Peyer's patch (tissue), 4 donors: ENCODE measurements at regions not wholly inside any gene's neighbourhood (a gene's known extent, or its start where the extent isn't known, plus 50 kb on each side); places are given as distances from the start of the nearest gene placed in this dataset.
"Not testable (repeated sequence)": the region's sequence is repeated elsewhere in the genome, so short reads cannot be mapped to it uniquely, and the experiment has no call there.

Experiments
- POLR2A ChIP-seq, 2 donors: fragments of 450-650 bp; IDR thresholded peaks; one replicate each; pipeline ENCODE4 v1.5.1; 2017; ENCODE audit warnings: antibody characterized with exemption in 2 of 2, mild to moderate bottlenecking in 2 of 2, moderate library complexity in 2 of 2
- TF ChIP-seq, protein P1 (sequence below), 6 experiments: fragments of 450-650 bp in 4 of 6; fragments of 200-600 bp in 2 of 6; sonication (generic) in 1 of 6; IDR thresholded peaks; one replicate each; pipeline ENCODE4 v1.5.1; 2017 to 2019; ENCODE audit warnings: antibody characterized with exemption in 6 of 6, mild to moderate bottlenecking in 3 of 6, moderate library complexity in 1 of 6

DNA sequence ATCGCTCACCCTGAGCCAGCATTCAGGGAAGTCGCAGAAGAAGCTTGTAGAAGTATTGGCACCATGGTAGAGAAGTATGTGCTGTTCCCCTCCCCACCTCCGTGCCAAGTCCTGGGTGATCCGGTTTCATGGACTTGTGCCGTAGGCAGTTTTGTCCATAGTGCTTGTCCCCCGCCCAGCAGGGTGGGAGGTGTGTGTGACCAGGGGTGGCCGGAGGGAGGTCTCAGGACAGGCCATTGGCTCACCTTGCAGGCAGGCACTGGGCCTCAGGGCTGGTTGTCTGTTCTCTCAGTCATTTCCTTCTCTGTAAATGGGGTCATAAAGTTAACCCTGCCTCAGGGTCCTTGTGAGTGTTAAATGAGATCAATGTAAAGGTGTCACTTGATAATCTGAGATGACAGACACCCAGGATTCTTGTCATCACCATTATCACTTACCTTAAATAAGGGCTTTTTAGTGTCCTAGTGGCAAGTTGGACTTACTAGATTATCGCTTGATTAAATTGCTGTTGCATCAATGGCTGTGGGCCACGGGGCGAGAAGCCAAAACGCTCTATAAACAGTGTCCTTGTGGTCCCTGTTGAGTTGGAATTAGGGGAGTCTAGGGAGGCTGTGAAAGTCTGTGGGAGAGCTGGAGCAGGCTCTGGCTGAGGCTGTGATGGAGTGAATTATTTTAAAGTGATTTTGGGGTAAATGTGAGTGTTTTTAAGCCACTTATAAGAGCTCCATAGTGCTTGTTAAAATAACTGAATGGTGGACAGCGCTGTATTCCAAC, 130.0 kb downstream of the MRPL57 start:
- not testable (repeated sequence) for TF ChIP-seq POLR2A (IDR thresholded peaks at IDR 0.05)
- TF ChIP-seq, protein P1, sequence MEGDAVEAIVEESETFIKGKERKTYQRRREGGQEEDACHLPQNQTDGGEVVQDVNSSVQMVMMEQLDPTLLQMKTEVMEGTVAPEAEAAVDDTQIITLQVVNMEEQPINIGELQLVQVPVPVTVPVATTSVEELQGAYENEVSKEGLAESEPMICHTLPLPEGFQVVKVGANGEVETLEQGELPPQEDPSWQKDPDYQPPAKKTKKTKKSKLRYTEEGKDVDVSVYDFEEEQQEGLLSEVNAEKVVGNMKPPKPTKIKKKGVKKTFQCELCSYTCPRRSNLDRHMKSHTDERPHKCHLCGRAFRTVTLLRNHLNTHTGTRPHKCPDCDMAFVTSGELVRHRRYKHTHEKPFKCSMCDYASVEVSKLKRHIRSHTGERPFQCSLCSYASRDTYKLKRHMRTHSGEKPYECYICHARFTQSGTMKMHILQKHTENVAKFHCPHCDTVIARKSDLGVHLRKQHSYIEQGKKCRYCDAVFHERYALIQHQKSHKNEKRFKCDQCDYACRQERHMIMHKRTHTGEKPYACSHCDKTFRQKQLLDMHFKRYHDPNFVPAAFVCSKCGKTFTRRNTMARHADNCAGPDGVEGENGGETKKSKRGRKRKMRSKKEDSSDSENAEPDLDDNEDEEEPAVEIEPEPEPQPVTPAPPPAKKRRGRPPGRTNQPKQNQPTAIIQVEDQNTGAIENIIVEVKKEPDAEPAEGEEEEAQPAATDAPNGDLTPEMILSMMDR (IDR thresholded peaks at IDR 0.05): not testable (repeated sequence)
